HG03159 (cell line): ENCODE measurements at regions not wholly inside any gene's neighbourhood (a gene's known extent, or its start where the extent isn't known, plus 50 kb on each side); places are given as distances from the start of the nearest gene placed in this dataset.
"Not testable (repeated sequence)": the region's sequence is repeated elsewhere in the genome, so short reads cannot be mapped to it uniquely, and the experiment has no call there.

ENCODE experiments used
- ATAC-seq: cut with Tn5 transposase; IDR thresholded peaks from one replicate; pipeline ENCODE4 v1.9.1; 2021; ENCODE audit warnings: mild to moderate bottlenecking, moderate library complexity; ENCODE audit not compliant: unreplicated experiment

DNA sequence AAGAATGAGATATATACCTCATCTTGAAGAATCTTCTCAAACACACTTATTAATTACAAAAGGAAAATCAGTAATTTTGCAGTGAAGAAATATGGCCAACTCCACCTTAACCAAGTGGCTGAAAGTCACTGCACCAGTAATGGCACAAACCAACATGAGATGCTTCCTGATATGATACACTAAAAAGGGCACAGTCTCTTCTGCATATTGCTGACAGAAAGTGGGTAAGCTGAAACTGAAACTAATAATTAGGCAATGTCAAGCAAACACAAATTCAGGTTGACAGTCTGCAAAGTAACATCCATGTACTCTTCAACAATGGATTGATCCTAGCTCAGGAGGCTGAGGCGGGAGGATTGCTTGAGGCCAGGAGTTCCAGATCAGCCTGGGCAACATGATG is 56.1 kb downstream of the ZNF22 start:
- not testable (repeated sequence) for ATAC-seq

- ATAC-seq, result no peak
Observed at GRCh38 chr10:45058580-45058979, 57.9 kb downstream of the ZNF22 start.

DNA sequence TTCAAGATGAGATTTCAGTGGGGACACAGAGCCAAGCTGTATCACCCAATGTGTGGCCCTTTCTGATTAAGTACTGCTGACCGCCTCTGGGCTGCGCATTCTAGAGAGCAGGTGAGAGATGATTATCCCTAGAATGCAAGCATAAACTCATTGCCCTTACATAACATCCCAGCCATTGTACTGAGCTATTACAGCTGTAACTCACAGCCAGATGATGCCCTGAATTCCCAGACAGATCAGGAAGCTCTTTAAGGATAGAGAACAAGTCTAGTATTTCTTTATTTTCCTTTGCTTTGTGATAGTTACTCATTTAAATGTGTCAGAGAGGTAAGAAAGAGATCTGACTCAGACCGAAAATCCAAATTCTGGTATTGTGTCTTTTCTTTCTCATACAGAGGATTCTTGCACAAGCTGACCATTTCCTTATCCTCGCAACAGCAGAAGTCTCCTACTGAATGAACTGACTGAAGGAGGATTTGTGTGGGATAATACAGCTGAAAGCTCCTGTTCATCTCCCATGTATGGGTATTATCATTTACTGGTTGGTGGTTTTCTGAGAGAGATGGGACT is 58.4 kb downstream of the ZNF22 start:
- ATAC-seq, result no peak

GRCh38 chr10:45059632-45060031 is 58.9 kb downstream of the ZNF22 start:
- no peak for ATAC-seq

- ATAC-seq, result no peak
Observed at GRCh38 chr10:45061982-45062381, 61.3 kb downstream of the ZNF22 start.

GRCh38 chr10:45063591-45064231 is 63.0 kb downstream of the ZNF22 start:
- no peak for ATAC-seq

- ATAC-seq, result no peak
Observed at GRCh38 chr10:45064998-45065397, 64.3 kb downstream of the ZNF22 start.

DNA sequence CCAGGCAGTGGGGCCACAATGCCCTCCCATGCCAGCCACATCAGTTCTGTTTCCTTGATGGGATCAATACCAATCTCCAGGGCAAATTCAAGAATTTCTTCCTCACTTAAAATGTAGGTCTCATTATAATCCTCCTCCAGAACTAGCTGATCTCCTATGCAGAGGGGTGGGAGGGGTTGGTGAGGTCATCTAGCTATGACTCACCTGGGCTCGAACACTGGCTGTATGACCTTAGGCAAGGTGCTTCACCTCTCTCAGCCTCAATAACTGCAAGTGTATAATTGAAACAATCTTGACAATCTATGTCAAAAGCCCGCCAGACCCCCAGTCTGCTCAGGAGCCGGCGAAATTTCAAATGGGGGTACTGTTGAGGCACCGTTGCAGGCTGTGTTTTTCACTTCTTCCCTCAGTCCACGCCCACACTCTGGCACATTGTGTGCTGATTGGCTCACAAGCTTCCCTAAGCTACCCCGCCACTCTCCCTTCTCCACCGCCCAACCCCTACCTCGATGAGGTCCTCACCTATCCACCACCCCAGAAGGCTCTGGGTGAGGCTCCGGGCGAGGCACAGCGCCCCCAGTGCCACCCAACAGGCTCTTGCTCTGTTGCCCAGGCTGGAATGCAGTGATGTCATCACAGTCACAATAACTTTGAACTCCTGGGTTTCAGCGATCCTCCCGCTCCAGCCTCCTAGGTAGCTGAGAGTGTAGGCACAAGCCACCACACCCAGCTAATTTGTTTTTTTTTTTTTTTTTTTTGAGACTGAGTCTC is 70.5 kb downstream of the ZNF22 start:
- ATAC-seq, result no peak

- no peak for ATAC-seq
Observed at GRCh38 chr10:45075216-45075615, 74.5 kb downstream of the ZNF22 start.

GRCh38 chr10:45075826-45076380 is 75.2 kb downstream of the ZNF22 start:
- ATAC-seq, result no peak

DNA sequence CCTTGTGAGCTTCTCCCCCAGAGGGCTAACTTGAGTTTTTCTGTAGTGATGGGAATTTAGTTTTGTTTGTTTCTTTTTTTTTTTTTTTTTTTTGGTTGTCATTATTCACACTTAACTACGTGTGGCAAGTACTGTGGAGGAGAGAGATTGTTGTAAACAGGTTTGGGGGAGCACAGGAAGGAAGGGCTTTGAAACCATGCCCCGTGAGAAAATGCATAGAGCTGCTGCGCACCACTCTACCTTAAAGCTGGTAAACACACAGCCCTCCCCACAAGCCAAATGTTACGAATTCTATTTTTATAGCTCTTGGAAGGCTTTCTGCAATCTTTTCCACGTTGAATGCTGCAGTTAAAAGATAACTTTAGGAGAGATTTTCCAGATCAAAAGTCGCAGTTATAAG is 76.2 kb downstream of the ZNF22 start:
- ATAC-seq, result no peak

DNA sequence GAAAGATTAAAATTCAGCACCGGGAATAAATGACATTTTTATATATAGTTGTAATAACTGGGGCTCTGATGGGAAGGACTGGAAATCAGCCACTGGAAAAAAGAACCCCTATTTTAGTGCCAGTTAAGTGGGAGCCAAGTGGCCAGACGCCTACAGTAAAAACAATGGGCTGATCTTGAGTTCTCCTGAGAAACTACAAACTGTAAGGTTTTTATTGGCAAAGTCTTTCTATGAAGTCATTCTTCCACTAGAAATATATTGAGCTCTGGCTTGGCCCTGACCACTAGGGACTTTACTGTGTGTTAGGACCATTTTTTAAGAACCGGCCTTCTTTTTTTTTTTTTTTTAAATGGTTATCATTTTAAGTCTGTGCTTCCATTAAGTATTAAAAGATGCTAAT is 79.6 kb downstream of the ZNF22 start:
- no peak for ATAC-seq

- ATAC-seq, result no peak
Observed at GRCh38 chr10:45082176-45082575, 81.5 kb downstream of the ZNF22 start.

- no peak for ATAC-seq
Observed at GRCh38 chr10:45091968-45092367, 91.2 kb downstream of the ZNF22 start.

DNA sequence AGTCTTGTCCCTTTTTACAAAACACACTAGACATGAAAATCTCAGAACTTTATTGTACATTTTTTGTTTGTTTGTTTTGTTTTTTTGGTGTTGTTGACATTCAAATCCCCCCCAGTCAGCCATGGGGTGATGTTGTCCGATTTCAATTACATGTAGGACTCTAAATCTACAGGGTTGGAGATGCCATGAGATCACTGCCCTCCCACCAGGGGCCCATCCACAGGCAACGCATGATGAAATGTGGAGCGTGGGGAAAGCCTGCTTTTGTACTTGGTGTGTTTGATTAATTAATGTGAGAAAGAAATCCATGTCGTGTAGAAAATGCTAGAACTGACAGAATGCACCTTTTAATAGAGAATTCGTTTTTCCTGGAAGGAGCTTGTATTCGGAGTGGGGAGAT is 93.2 kb downstream of the ZNF22 start:
- no peak for ATAC-seq

- no peak for ATAC-seq
Observed at GRCh38 chr10:45095286-45095685, 94.6 kb downstream of the ZNF22 start.

- ATAC-seq, result no peak
Observed at GRCh38 chr10:45096001-45096400, 95.3 kb downstream of the ZNF22 start.

DNA sequence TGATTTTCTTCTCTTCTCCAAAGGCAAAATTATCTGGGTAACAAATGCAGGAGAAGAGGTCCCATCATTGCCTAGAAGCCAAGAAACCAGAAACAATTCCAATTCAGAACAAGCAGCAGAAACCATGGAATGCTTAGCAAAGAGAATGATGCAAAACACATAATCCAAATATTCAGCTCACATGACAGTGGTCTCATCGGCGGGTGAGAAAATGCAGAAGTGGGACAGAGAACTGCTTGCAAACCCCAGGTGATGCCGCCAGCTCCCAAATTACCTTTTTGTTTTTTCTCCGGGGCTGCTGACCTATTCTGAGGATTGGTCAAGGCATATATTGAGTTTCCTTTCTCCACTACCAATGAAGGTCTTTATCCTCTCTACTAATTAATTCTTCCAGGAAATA is 99.7 kb downstream of the ZNF22 start:
- ATAC-seq, result no peak

- no peak for ATAC-seq
Observed at GRCh38 chr10:45104674-45105073, 104.0 kb downstream of the ZNF22 start.

DNA sequence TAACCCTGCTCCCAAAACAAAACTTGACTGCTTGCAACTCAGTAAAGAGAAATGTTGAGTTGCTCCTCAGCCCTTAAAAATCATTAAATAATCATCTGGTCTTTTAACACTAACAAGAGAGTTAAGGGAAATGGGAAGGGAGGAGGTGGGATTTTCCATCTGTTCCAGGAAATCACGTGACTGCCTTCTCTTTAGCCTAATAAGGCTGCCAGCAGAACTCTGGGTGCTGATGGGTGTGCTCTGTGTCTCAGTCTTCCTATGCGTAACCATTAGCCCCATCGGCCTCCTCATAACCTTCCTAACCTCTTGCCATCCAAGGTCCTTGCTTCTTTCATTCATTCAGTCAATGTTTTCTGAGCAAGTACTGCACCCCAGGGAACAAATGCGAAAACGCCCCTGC is 104.6 kb downstream of the ZNF22 start:
- not testable (repeated sequence) for ATAC-seq

GRCh38 chr10:45106236-45106856 is 105.6 kb downstream of the ZNF22 start:
- no peak for ATAC-seq

DNA sequence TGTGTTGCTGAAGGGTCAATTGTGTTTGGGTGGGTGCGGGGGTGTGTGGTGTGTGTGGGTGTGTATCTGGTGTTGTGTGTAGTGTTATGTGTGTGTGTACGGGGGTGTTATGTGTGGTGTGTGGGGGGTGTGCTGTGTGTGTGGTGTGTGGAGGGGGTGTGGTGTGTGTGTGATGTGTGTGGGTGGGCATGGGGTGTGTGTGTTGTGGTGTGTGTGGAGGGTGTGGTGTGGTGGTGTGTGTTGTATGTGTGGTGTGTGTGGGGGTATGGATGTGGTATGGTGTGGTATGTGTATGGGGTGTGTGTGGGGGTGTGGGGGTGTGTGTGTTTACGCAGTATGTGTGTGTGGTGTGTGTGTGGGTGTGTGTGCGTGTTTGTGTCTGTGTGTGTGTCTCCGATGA is 110.8 kb downstream of the ZNF22 start:
- no peak for ATAC-seq
